Cardiac fibroblast (primary cell): ENCODE measurements at regions not wholly inside any gene's neighbourhood (a gene's known extent, or its start where the extent isn't known, plus 50 kb on each side); places are given as distances from the start of the nearest gene placed in this dataset.

Experiments
- DNase-seq, 2 donors: peaks; one replicate each; pipeline versions ENCODE4 v3.0.0 to v3.0.0-alpha.2; 2010; ENCODE audit warnings: low read depth in 2 of 2
- H3K4me3 ChIP-seq, 2 donors: replicated peaks in 1 of 2; 1 replicate in 1 of 2; 2 replicates in 1 of 2; pipeline ENCODE4 v1.5.1; 2011; ENCODE audit warnings: low read depth in 2 of 2, low read length in 2 of 2, mild to moderate bottlenecking in 2 of 2, moderate library complexity in 1 of 2
- CTCF ChIP-seq: IDR thresholded peaks from one replicate; pipeline ENCODE4 v1.5.1; 2011; ENCODE audit warnings: low read depth, mild to moderate bottlenecking, low read length, inconsistent platforms

- H3K4me3 ChIP-seq: no peak overlapping the region
- no peak for TF ChIP-seq CTCF
- DNase-seq: no peak
Measured at GRCh38 chr1:55673416-55673815, 458.3 kb upstream of the USP24 start.

- no peak for TF ChIP-seq CTCF
- peak in 1 of 2 donors; percentile 43 for DNase-seq
- no peak overlapping the region for H3K4me3 ChIP-seq
Measured at GRCh38 chr1:55670331-55671082, 455.3 kb upstream of the USP24 start.

- TF ChIP-seq CTCF: no peak
- H3K4me3 ChIP-seq: no peak overlapping the region
- DNase-seq: peak; percentile 61 to 91
Measured at GRCh38 chr1:55669293-55669692, 454.1 kb upstream of the USP24 start.

- TF ChIP-seq CTCF: no peak
- no peak for DNase-seq
- H3K4me3 ChIP-seq: no peak overlapping the region
Measured at GRCh38 chr1:55662875-55663274, 447.7 kb upstream of the USP24 start.

- TF ChIP-seq CTCF: no peak
- DNase-seq: no peak
- no peak overlapping the region for H3K4me3 ChIP-seq
Measured at GRCh38 chr1:55658917-55659316, 443.8 kb upstream of the USP24 start.

GRCh38 chr1:55654750-55655149 is 439.6 kb upstream of the USP24 start:
- no peak for TF ChIP-seq CTCF

GRCh38 chr1:55654171-55654570 is 439.0 kb upstream of the USP24 start:
- H3K4me3 ChIP-seq: no peak overlapping the region
- TF ChIP-seq CTCF: no peak
- no peak for DNase-seq

More at GRCh38 chr1:55654750-55655149, 439.6 kb upstream of the USP24 start:
- no peak overlapping the region for H3K4me3 ChIP-seq
- DNase-seq: no peak
